ENCODE measurements at regions not wholly inside any gene's neighbourhood (a gene's known extent, or its start where the extent isn't known, plus 50 kb on each side); places are given as distances from the start of the nearest gene placed in this dataset.

- no peak overlapping the region for H3K27ac ChIP-seq
- no peak for TF ChIP-seq CTCF (IDR thresholded peaks at IDR 0.05)
- H3K4me1 ChIP-seq = no peaks in the 10 kb centered on the region
- no peak for ATAC-seq
- no peak overlapping the region for H3K4me3 ChIP-seq
- no peak for DNase-seq
- intact Hi-C loops (cut with DNase I) = no loop called here
- no peaks in the 10 kb centered on the region for H3K36me3 ChIP-seq
- H3K9me3 ChIP-seq = no peaks in the 10 kb centered on the region
- H3K27me3 ChIP-seq (ENCODE audit: low read depth) = no peaks in the 10 kb centered on the region
These were observed 1388.3 kb upstream of the ACO1 start for GRCh38 chr9:30995956-30996738.

GRCh38 chr9:30996761-30997160, 1387.7 kb upstream of the ACO1 start:
- H3K36me3 ChIP-seq = no peaks in the 10 kb centered on the region
- H3K4me3 ChIP-seq = no peak overlapping the region
- H3K27me3 ChIP-seq (ENCODE audit: low read depth) = no peaks in the 10 kb centered on the region
- ATAC-seq (no peak), DNase-seq (no peak)
- intact Hi-C loops (cut with DNase I) = no loop called here
- no peak overlapping the region for H3K27ac ChIP-seq
- no peak for TF ChIP-seq CTCF (IDR thresholded peaks at IDR 0.05)
- H3K9me3 ChIP-seq = no peaks in the 10 kb centered on the region
- no peaks in the 10 kb centered on the region for H3K4me1 ChIP-seq

GRCh38 chr9:30997291-30997690, 1387.2 kb upstream of the ACO1 start:
- H3K9me3 ChIP-seq = no peaks in the 10 kb centered on the region
- intact Hi-C loops (cut with DNase I) = no loop called here
- H3K27ac ChIP-seq = no peak overlapping the region
- H3K4me3 ChIP-seq = no peak overlapping the region
- H3K36me3 ChIP-seq = no peaks in the 10 kb centered on the region
- no peak for TF ChIP-seq CTCF (IDR thresholded peaks at IDR 0.05)
- ATAC-seq = no peak
- no peak for DNase-seq
- no peaks in the 10 kb centered on the region for H3K4me1 ChIP-seq
- no peaks in the 10 kb centered on the region for H3K27me3 ChIP-seq (ENCODE audit: low read depth)

GRCh38 chr9:31005086-31005665, 1379.3 kb upstream of the ACO1 start:
- no peak overlapping the region for H3K4me3 ChIP-seq
- H3K36me3 ChIP-seq = no peaks in the 10 kb centered on the region
- H3K4me1 ChIP-seq = no peaks in the 10 kb centered on the region
- no peak overlapping the region for H3K27ac ChIP-seq
- TF ChIP-seq CTCF (IDR thresholded peaks at IDR 0.05) = no peak
- DNase-seq = no peak
- H3K27me3 ChIP-seq (ENCODE audit: low read depth) = no peaks in the 10 kb centered on the region
- intact Hi-C loops (cut with DNase I) = no loop called here
- no peak for ATAC-seq
- no peaks in the 10 kb centered on the region for H3K9me3 ChIP-seq

GRCh38 chr9:31013371-31013770, 1371.1 kb upstream of the ACO1 start:
- H3K36me3 ChIP-seq = no peaks in the 10 kb centered on the region
- intact Hi-C loops (cut with DNase I) = no loop called here
- DNase-seq = no peak
- no peak for TF ChIP-seq CTCF (IDR thresholded peaks at IDR 0.05)
- ATAC-seq = no peak
- no peak overlapping the region for H3K4me3 ChIP-seq
- H3K9me3 ChIP-seq = no peaks in the 10 kb centered on the region
- no peaks in the 10 kb centered on the region for H3K27me3 ChIP-seq (ENCODE audit: low read depth)
- no peaks in the 10 kb centered on the region for H3K4me1 ChIP-seq
- no peak overlapping the region for H3K27ac ChIP-seq
